ENCODE measurements at regions not wholly inside any gene's neighbourhood (a gene's known extent, or its start where the extent isn't known, plus 50 kb on each side); places are given as distances from the start of the nearest gene placed in this dataset.
"Not testable (repeated sequence)": the region's sequence is repeated elsewhere in the genome, so short reads cannot be mapped to it uniquely, and the experiment has no call there.

GRCh38 chr12:12008232-12008850 lies 62.4 kb upstream of the BCL2L14 start:
- H3K27ac ChIP-seq: no peak overlapping the region
- TF ChIP-seq CTCF (IDR thresholded peaks at IDR 0.05) (peak; percentile 75), ZFX (IDR thresholded peaks at IDR 0.05; ENCODE audit: borderline replicate concordance) (no peak)

GRCh38 chr12:12008931-12009611 lies 61.7 kb upstream of the BCL2L14 start:
- H3K27ac ChIP-seq: no peak overlapping the region
- TF ChIP-seq CTCF (IDR thresholded peaks at IDR 0.05): no peak
- TF ChIP-seq ZFX (IDR thresholded peaks at IDR 0.05; ENCODE audit: borderline replicate concordance): no peak

GRCh38 chr12:12009749-12010276 lies 60.9 kb upstream of the BCL2L14 start:
- H3K27ac ChIP-seq: not testable (repeated sequence)

GRCh38 chr12:12010277-12011039 lies 60.3 kb upstream of the BCL2L14 start:
- TF ChIP-seq CTCF (IDR thresholded peaks at IDR 0.05): no peak
- TF ChIP-seq ZFX (IDR thresholded peaks at IDR 0.05; ENCODE audit: borderline replicate concordance): no peak
- no peak overlapping the region for H3K27ac ChIP-seq

GRCh38 chr12:12011880-12012260 lies 58.9 kb upstream of the BCL2L14 start:
- TF ChIP-seq ZFX (IDR thresholded peaks at IDR 0.05; ENCODE audit: borderline replicate concordance) (no peak), CTCF (IDR thresholded peaks at IDR 0.05) (no peak)
- H3K27ac ChIP-seq: no peak overlapping the region

- TF ChIP-seq ZFX (IDR thresholded peaks at IDR 0.05; ENCODE audit: borderline replicate concordance) (no peak), CTCF (IDR thresholded peaks at IDR 0.05) (no peak)
- no peak overlapping the region for H3K27ac ChIP-seq
These were observed 55.6 kb upstream of the BCL2L14 start for GRCh38 chr12:12015073-12015685.

GRCh38 chr12:12016284-12017100 lies 54.2 kb upstream of the BCL2L14 start:
- TF ChIP-seq ZFX (IDR thresholded peaks at IDR 0.05; ENCODE audit: borderline replicate concordance) (no peak), CTCF (IDR thresholded peaks at IDR 0.05) (no peak)
- no peak overlapping the region for H3K27ac ChIP-seq

Measured in 22Rv1 (cell line).